Loucy (cell line): ENCODE measurements at regions not wholly inside any gene's neighbourhood (a gene's known extent, or its start where the extent isn't known, plus 50 kb on each side); places are given as distances from the start of the nearest gene placed in this dataset.

ENCODE experiments used
- EZH2phosphoT487 ChIP-seq: fragments of 200-600 bp; IDR thresholded peaks from 2 replicates; pipeline ENCODE4 v1.6.1; 2018; ENCODE audit warnings: antibody characterized with exemption, mild to moderate bottlenecking, moderate library complexity, borderline replicate concordance
- TF ChIP-seq, protein P1 (sequence below): fragments of 200-600 bp; sonication (generic); conservative IDR thresholded peaks from 2 replicates; pipeline ENCODE4 v1.5.1; 2014; ENCODE audit warnings: mild to moderate bottlenecking, antibody characterized with exemption, low read length

GRCh38 chr15:39127151-39127790 is 453.6 kb upstream of the THBS1 start:
- TF ChIP-seq, protein P1, sequence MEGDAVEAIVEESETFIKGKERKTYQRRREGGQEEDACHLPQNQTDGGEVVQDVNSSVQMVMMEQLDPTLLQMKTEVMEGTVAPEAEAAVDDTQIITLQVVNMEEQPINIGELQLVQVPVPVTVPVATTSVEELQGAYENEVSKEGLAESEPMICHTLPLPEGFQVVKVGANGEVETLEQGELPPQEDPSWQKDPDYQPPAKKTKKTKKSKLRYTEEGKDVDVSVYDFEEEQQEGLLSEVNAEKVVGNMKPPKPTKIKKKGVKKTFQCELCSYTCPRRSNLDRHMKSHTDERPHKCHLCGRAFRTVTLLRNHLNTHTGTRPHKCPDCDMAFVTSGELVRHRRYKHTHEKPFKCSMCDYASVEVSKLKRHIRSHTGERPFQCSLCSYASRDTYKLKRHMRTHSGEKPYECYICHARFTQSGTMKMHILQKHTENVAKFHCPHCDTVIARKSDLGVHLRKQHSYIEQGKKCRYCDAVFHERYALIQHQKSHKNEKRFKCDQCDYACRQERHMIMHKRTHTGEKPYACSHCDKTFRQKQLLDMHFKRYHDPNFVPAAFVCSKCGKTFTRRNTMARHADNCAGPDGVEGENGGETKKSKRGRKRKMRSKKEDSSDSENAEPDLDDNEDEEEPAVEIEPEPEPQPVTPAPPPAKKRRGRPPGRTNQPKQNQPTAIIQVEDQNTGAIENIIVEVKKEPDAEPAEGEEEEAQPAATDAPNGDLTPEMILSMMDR, result no peak
- no peak for TF ChIP-seq EZH2phosphoT487
